K562 (cell line): ENCODE measurements at regions not wholly inside any gene's neighbourhood (a gene's known extent, or its start where the extent isn't known, plus 50 kb on each side); places are given as distances from the start of the nearest gene placed in this dataset.

ENCODE experiments used
- ATAC-seq: fragments of 200-7000 bp; cut with Tn5 transposase; 3 replicates; pipeline ENCODE4 v1.9.1; 2020; ENCODE audit warnings: moderate library complexity
- BruUV-seq: library from RNA; stranded (reverse); fragments of 400-500 nt; replicated peaks from 2 replicates; lab custom pipeline; 2021; lab: Mats Ljungman, UMichigan
- CTCF ChIA-PET: fragments of 300-600 bp; formaldehyde crosslinking; extraction: SDS; loops from one replicate; lab custom pipeline; 2021; ENCODE audit warnings: low intra/inter-chr PET ratio; lab: Yijun Ruan, JAX
- POLR2A ChIA-PET: fragments of 300-600, 350-650 bp; sonication (Branson Sonifier 250); formaldehyde crosslinking; extraction: SDS; loops from one replicate; lab custom pipeline; 2021; ENCODE audit warnings: antibody characterized with exemption, inconsistent platforms; lab: Yijun Ruan, JAX
- DNase-seq, 4 experiments: peaks; one replicate each; pipeline versions ENCODE4 v3.0.0 to v3.0.0-alpha.2; 2011 to 2018; ENCODE audit warnings: low spot score in 3 of 4, mixed read lengths in 3 of 4; ENCODE audit errors: extremely low read depth in 1 of 4
- FAIRE-seq: peaks from 2 replicates; lab custom pipeline; 2011; peaks lifted over from hg19 to GRCh38; lab: Jason Lieb, UNC
- H2AFZ ChIP-seq: 2 replicates; pipeline ENCODE4 v1.6.0; 2011; ENCODE audit warnings: low read depth, low read length, control low read depth, inconsistent platforms
- H3K27ac ChIP-seq: fragments of 200-600 bp; 3 replicates; pipeline ENCODE4 v1.8.0; 2011; ENCODE audit warnings: low read depth, mild to moderate bottlenecking, control low read depth, inconsistent platforms, low read length, moderate library complexity, mixed read lengths; ENCODE audit errors: extremely low read depth
- H3K27me3 ChIP-seq, 2 experiments: fragments of 300-600 bp in 1 of 2; 2 replicates in 1 of 2; 3 replicates in 1 of 2; pipeline versions ENCODE4 v1.6.0 to v1.8.0; 2011; ENCODE audit warnings: inconsistent platforms in 2 of 2, low read length in 2 of 2, mild to moderate bottlenecking in 1 of 2, mixed read lengths in 1 of 2, moderate library complexity in 1 of 2; ENCODE audit not compliant: control insufficient read depth in 2 of 2, insufficient read depth in 2 of 2
- H3K36me3 ChIP-seq: fragments of 300-600 bp; 3 replicates; pipeline ENCODE4 v1.8.0; 2011; ENCODE audit warnings: mild to moderate bottlenecking, low read length, inconsistent platforms; ENCODE audit not compliant: control insufficient read depth, insufficient read depth
- H3K4me1 ChIP-seq, 2 experiments: fragments of 200-600 bp in 1 of 2; replicated peaks in 1 of 2; 2 replicates in 1 of 2; 3 replicates in 1 of 2; pipeline versions ENCODE4 v1.5.1 to v1.8.0; 2011; ENCODE audit warnings: inconsistent platforms in 2 of 2, low read length in 2 of 2, mild to moderate bottlenecking in 1 of 2, mixed read lengths in 1 of 2, moderate library complexity in 1 of 2; ENCODE audit not compliant: control insufficient read depth in 2 of 2, insufficient read depth in 2 of 2
- H3K4me2 ChIP-seq: 2 replicates; pipeline ENCODE4 v1.6.1; 2011; ENCODE audit warnings: low read length, control low read depth, inconsistent platforms, mixed read lengths; ENCODE audit not compliant: insufficient read depth
- H3K4me3 ChIP-seq: fragments of 200-600 bp; sonication (generic), shearing (Covaris generic); 2 replicates; pipeline ENCODE4 v1.5.1; 2016; ENCODE audit warnings: control low read depth, inconsistent platforms
- H3K79me2 ChIP-seq: fragments of 200-600 bp; 3 replicates; pipeline ENCODE4 v1.8.0; 2011; ENCODE audit warnings: low read length, inconsistent platforms; ENCODE audit not compliant: control insufficient read depth, insufficient read depth
- H3K9ac ChIP-seq, 2 experiments: 2 replicates each; pipeline versions ENCODE4 v1.6.0 to v1.6.1; 2011; ENCODE audit warnings: low read depth in 2 of 2, low read length in 2 of 2, control low read depth in 1 of 2, inconsistent platforms in 1 of 2, mild to moderate bottlenecking in 1 of 2, mixed read lengths in 1 of 2; ENCODE audit not compliant: insufficient read depth in 1 of 2
- H3K9me1 ChIP-seq: one replicate; pipeline ENCODE4 v1.6.0; 2011; ENCODE audit warnings: inconsistent platforms, mild to moderate bottlenecking, low read length, moderate library complexity; ENCODE audit not compliant: control insufficient read depth, insufficient read depth
- H3K9me3 ChIP-seq: replicated peaks from 2 replicates; pipeline ENCODE4 v1.5.1; 2011; ENCODE audit warnings: low read depth, low read length, inconsistent platforms; ENCODE audit not compliant: control insufficient read depth, insufficient read depth
- H4K20me1 ChIP-seq: replicated peaks from 2 replicates; pipeline ENCODE4 v1.6.1; 2011; ENCODE audit warnings: low read length, inconsistent platforms, mixed read lengths; ENCODE audit not compliant: control insufficient read depth, insufficient read depth
- CREB1 ChIP-seq, 2 experiments: sonication (generic) in 1 of 2; formaldehyde crosslinking in 1 of 2; IDR thresholded peaks; 2 replicates each; pipeline versions ENCODE4 v1.6.1 to v1.8.0; 2012 to 2022; ENCODE audit warnings: inconsistent platforms in 1 of 2, mild to moderate bottlenecking in 1 of 2, missing genetic modification reagents in 1 of 2, moderate library complexity in 1 of 2
- DMBX1 ChIP-seq: fragments of 250-450 bp; sonication (Bioruptor Pico); IDR thresholded peaks from 2 replicates; pipeline ENCODE4 v1.8.0; 2022; ENCODE audit warnings: inconsistent platforms, mild to moderate bottlenecking, moderate library complexity, borderline replicate concordance
- HLTF ChIP-seq: fragments of 450-650 bp; IDR thresholded peaks from 2 replicates; pipeline ENCODE4 v1.6.1; 2016
- MXI1 ChIP-seq: IDR thresholded peaks from 2 replicates; pipeline ENCODE4 v1.6.1; 2011; ENCODE audit warnings: low read depth, mild to moderate bottlenecking, improper control_type of control experiment, low read length
- NRF1 ChIP-seq, 2 experiments: fragments of 450-650 bp; IDR thresholded peaks in 1 of 2; conservative IDR thresholded peaks in 1 of 2; 2 replicates each; pipeline ENCODE4 v1.6.1; 2014; ENCODE audit warnings: mild to moderate bottlenecking in 2 of 2
- PHF20 ChIP-seq: fragments of 450-650 bp; IDR thresholded peaks from 2 replicates; pipeline ENCODE4 v1.6.1; 2018; ENCODE audit not compliant: partially characterized antibody
- POLR2G ChIP-seq: fragments of 200-400 bp; formaldehyde crosslinking; IDR thresholded peaks from 2 replicates; pipeline ENCODE4 v1.6.1; 2017; ENCODE audit warnings: low read depth, mild to moderate bottlenecking, antibody characterized with exemption, low read length, moderate library complexity
- SMC3 ChIP-seq: conservative IDR thresholded peaks from 2 replicates; pipeline ENCODE4 v1.6.1; 2011; ENCODE audit warnings: low read depth, low read length, improper control_type of control experiment; ENCODE audit not compliant: insufficient read depth
- SREBF1 ChIP-seq: fragments of 150-350 bp; IDR thresholded peaks from 2 replicates; pipeline ENCODE4 v1.6.1; 2014; ENCODE audit warnings: antibody characterized with exemption, low read depth, low read length, borderline replicate concordance
- WGBS: fragments of 100-300 bp; shearing (Covaris generic); methylation state at CpG from one replicate; pipeline ENCODE4 v1.1.6; 2016; ENCODE audit warnings: low coverage, mixed read lengths; ENCODE audit not compliant: insufficient coverage; ENCODE audit errors: missing lambda C conversion rate; 5-methylcytosine and 5-hydroxymethylcytosine counted together
- in situ Hi-C: fragments of 300-500 bp; cut with MboI; formaldehyde crosslinking; loops from 4 replicates; pipeline ENCODE4 v1.15.0; 2018; ENCODE audit warnings: inconsistent platforms, mixed read lengths
- intact Hi-C: fragments of 100-400 bp; cut with micrococcal nuclease; formaldehyde crosslinking; loops from 2 replicates; pipeline ENCODE4 v1.14.2; 2022
- TF ChIP-seq, protein P1 (sequence below): sonication (generic); formaldehyde crosslinking; IDR thresholded peaks from 2 replicates; pipeline ENCODE4 v1.8.0; 2022; ENCODE audit warnings: mild to moderate bottlenecking, missing genetic modification reagents
- TF ChIP-seq, protein P2 (sequence below), 2 experiments: fragments of 250-450 bp in 1 of 2; fragments of 450-650 bp in 1 of 2; sonication (Bioruptor Pico) in 1 of 2; IDR thresholded peaks; 2 replicates each; pipeline versions ENCODE4 v1.6.1 to v1.8.0; 2016 to 2021; ENCODE audit warnings: mild to moderate bottlenecking in 2 of 2, moderate library complexity in 2 of 2, missing compliant biosample characterization in 1 of 2, missing genetic modification characterization in 1 of 2
- TF ChIP-seq, protein P3 (sequence below): sonication (generic); formaldehyde crosslinking; IDR thresholded peaks from 2 replicates; pipeline ENCODE4 v1.9.0; 2022; ENCODE audit warnings: mild to moderate bottlenecking, missing genetic modification reagents
- TF ChIP-seq, protein P4 (sequence below): fragments of 450-650 bp; formaldehyde crosslinking; IDR thresholded peaks from 2 replicates; pipeline ENCODE4 v1.4.0; 2022; ENCODE audit warnings: missing genetic modification characterization

DNA sequence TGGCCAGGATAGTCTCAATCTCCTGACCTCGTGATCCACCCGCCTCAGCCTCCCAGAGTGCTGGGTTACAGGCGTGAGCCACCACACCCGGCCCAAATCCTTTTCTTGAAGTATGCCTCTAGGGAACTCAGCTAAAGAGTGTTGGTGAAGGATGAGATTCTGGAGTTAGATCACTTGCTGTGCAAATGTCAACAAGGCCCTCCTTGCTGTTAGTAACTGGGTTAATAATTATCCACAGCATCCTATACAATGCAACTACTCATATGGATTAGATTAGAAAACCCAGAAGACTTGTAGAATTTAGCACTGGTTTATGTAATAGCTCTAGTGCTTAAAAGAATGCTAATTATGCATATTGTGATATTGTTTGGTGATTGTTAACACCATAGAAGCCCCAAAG is 310.8 kb upstream of the TFPI start:
- no peak overlapping the region for H2AFZ ChIP-seq
- CTCF ChIA-PET, result no interaction called here
- TF ChIP-seq SMC3 (no peak), SREBF1 (no peak)
- TF ChIP-seq, protein P1, sequence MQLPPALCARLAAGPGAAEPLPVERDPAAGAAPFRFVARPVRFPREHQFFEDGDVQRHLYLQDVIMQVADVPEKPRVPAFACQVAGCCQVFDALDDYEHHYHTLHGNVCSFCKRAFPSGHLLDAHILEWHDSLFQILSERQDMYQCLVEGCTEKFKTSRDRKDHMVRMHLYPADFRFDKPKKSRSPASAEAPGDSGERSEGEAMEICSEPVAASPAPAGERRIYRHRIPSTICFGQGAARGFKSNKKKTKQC (CRISPR knock-in tag), result no peak
- TF ChIP-seq, protein P2, sequence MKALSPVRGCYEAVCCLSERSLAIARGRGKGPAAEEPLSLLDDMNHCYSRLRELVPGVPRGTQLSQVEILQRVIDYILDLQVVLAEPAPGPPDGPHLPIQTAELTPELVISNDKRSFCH (CRISPR knock-in tag; IDR thresholded peaks at IDR 0.05), result no peak
- TF ChIP-seq, protein P2 (tag; IDR thresholded peaks at IDR 0.05), result no peak
- H3K9me3 ChIP-seq, result no peaks in the 10 kb centered on the region
- in situ Hi-C loops, result no loop called here
- no peaks in the 10 kb centered on the region for H3K79me2 ChIP-seq
- POLR2A ChIA-PET, result no interaction called here
- intact Hi-C loops, result no loop called here
- no peak overlapping the region for H3K9ac ChIP-seq
- H3K27ac ChIP-seq, result no peak overlapping the region
- no peak overlapping the region for H3K4me2 ChIP-seq
- H3K9me1 ChIP-seq, result no peaks in the 10 kb centered on the region
- FAIRE-seq (no peak), ATAC-seq (no peak), DNase-seq (no peak)
- no peaks in the 10 kb centered on the region for H3K36me3 ChIP-seq
- WGBS, result 0% methylated on average over 2 of the region's 4 CpGs
- no TSS peak for BruUV-seq
- no peak overlapping the region for H3K4me3 ChIP-seq
- H3K27me3 ChIP-seq, result no peaks in the 10 kb centered on the region; a peak in 1 of 5 replicates
- no peaks in the 10 kb centered on the region for H4K20me1 ChIP-seq
- no peaks in the 10 kb centered on the region for H3K4me1 ChIP-seq

DNA sequence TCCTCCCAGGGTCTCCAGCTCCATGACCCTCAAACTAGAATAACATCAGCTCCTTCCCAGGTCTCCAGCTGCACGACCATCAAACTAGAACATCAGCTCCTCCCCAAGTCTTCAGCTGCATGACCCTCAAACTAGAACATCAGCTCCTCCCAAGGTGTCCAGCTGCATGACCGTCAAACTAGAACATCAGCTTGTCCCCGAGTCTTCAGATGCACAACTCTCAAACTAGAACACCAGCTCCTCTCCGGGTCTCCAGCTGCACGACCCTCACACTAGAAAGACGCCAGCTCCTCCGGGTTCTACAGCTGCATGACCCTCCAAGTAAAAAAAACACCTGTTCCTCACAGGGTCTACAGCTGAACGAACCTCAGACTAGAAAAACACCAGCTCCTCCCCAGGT is 312.9 kb upstream of the TFPI start:
- no peak for TF ChIP-seq POLR2G
- TF ChIP-seq DMBX1, result no peak
- TF ChIP-seq, protein P3, sequence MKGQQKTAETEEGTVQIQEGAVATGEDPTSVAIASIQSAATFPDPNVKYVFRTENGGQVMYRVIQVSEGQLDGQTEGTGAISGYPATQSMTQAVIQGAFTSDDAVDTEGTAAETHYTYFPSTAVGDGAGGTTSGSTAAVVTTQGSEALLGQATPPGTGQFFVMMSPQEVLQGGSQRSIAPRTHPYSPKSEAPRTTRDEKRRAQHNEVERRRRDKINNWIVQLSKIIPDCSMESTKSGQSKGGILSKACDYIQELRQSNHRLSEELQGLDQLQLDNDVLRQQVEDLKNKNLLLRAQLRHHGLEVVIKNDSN (CRISPR knock-in tag), result no peak
- TF ChIP-seq, protein P4, sequence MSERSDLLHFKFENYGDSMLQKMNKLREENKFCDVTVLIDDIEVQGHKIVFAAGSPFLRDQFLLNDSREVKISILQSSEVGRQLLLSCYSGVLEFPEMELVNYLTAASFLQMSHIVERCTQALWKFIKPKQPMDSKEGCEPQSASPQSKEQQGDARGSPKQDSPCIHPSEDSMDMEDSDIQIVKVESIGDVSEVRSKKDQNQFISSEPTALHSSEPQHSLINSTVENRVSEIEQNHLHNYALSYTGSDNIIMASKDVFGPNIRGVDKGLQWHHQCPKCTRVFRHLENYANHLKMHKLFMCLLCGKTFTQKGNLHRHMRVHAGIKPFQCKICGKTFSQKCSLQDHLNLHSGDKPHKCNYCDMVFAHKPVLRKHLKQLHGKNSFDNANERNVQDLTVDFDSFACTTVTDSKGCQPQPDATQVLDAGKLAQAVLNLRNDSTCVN (CRISPR knock-in tag), result no peak
- TF ChIP-seq PHF20, result no peak
- no peak for TF ChIP-seq HLTF
- no peak for TF ChIP-seq MXI1
- TF ChIP-seq NRF1 (conservative IDR thresholded peaks at IDR 0.05 in 1 of 2, IDR thresholded peaks at IDR 0.05 in 1 of 2), result no peak
- TF ChIP-seq CREB1 (IDR thresholded peaks at IDR 0.05), result no peak
- TF ChIP-seq CREB1 (CRISPR knock-in tag; IDR thresholded peaks at IDR 0.05), result no peak
- in situ Hi-C loops, result no loop called here
- no peak overlapping the region for H3K4me3 ChIP-seq
- H3K27ac ChIP-seq, result no peak overlapping the region
- no peaks in the 10 kb centered on the region for H3K9me3 ChIP-seq
- ChIA-PET POLR2A (no interaction called here), CTCF (no interaction called here)
- H3K4me1 ChIP-seq, result no peaks in the 10 kb centered on the region
- intact Hi-C loops, result no loop called here
- FAIRE-seq, result no peak
- WGBS, result 0% methylated on average over 6 of the region's 8 CpGs
- no peaks in the 10 kb centered on the region for H3K79me2 ChIP-seq
- H3K36me3 ChIP-seq, result no peaks in the 10 kb centered on the region
- H3K9me1 ChIP-seq, result no peaks in the 10 kb centered on the region
- H3K4me2 ChIP-seq, result no peak overlapping the region
- no peak overlapping the region for H2AFZ ChIP-seq
- no peaks in the 10 kb centered on the region; a peak in 1 of 5 replicates for H3K27me3 ChIP-seq
- no peak for ATAC-seq
- no peaks in the 10 kb centered on the region for H4K20me1 ChIP-seq
- no TSS peak for BruUV-seq
- no peak for DNase-seq
- H3K9ac ChIP-seq, result no peak overlapping the region
